Activated T-cell treated with anti-CD3 and anti-CD28 coated beads for 24 hours (primary cell): ENCODE measurements at regions not wholly inside any gene's neighbourhood (a gene's known extent, or its start where the extent isn't known, plus 50 kb on each side); places are given as distances from the start of the nearest gene placed in this dataset.
"Not testable (repeated sequence)": the region's sequence is repeated elsewhere in the genome, so short reads cannot be mapped to it uniquely, and the experiment has no call there.

Experiments used
- DNase-seq: peaks from one replicate; pipeline ENCODE4 v3.0.0-alpha.2; 2020; ENCODE audit warnings: low read depth

GRCh38 chr1:147062956-147063355 lies 109.3 kb downstream of the PRKAB2 start:
- DNase-seq, result no peak

- DNase-seq, result not testable (repeated sequence)
Measured at GRCh38 chr1:147061880-147062279, 110.4 kb downstream of the PRKAB2 start.

DNA sequence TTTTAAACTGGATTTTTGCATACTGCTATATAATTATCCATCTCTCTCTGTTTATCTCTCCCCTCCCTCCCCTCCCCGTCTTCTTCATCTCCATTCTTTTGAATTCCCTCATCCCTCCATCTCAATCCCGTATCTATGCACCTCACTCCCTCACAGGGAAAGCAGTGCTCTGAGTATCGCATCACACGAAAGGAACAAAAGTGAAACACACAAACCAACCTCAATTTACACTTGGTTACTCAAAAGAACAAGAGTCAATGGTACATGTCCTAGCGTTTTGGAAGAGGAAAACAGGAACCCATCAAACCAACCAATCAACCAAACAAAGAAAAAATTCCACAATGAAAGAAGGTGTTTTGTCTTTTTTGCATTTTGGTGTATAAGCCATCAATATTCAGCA lies 115.1 kb downstream of the NBPF12 start:
- no peak for DNase-seq

DNA sequence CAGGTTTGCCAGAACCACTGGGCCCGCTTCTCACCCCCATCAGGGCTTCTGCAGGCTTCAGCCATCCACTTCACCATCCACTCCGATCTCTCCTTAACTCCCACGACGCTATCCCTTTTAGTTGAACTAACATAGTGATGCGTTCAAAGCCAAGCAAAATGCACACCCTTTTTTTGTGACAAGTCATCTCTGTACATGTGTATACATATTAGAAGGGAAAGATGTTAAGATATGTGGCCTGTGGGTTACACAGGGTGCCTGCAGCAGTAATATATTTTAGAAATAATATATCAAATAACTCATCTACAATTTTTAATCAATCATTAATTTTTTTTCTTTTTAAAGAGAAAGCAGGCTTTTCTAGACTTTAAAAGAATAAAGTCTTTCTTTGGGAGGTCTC lies 114.6 kb downstream of the NBPF12 start:
- DNase-seq, result no peak

- DNase-seq, result no peak
Measured at GRCh38 chr1:147052143-147052542, 114.0 kb downstream of the NBPF12 start.

DNA sequence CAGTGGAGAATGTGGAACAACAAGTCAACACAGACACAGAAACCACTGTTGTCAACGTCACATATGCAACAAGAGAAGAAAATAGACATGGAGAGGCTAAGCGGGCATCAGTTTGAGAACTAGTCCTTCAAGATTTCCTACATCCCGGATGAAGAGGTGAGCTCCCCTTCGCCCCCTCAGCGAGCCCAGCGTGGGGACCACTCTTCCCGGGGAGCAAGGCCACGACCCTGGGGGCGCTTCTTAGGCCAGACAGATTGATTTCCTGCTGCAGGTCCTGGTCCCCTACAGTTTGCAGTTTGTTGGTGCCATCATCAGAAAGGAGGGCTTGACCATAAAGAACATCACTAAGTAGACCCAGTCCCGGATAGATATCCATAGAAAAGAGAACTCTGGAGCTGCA lies 113.0 kb downstream of the NBPF12 start:
- DNase-seq, result no peak

- no peak for DNase-seq
Measured at GRCh38 chr1:147050654-147051053, 112.5 kb downstream of the NBPF12 start.

GRCh38 chr1:147046863-147047394 lies 108.8 kb downstream of the NBPF12 start:
- DNase-seq, result not testable (repeated sequence)

GRCh38 chr1:147046189-147046862 lies 108.2 kb downstream of the NBPF12 start:
- DNase-seq, result no peak
